H9 (cell line): ENCODE measurements at regions not wholly inside any gene's neighbourhood (a gene's known extent, or its start where the extent isn't known, plus 50 kb on each side); places are given as distances from the start of the nearest gene placed in this dataset.

Source experiments
- DNase-seq: peaks from one replicate; pipeline ENCODE4 v3.0.0-alpha.2; 2017
- H2AFZ ChIP-seq: one replicate; pipeline ENCODE4 v1.6.1; 2013; ENCODE audit warnings: mild to moderate bottlenecking, low read length, control low read depth, moderate library complexity
- H2AK5ac ChIP-seq: 2 replicates; pipeline ENCODE4 v1.6.1; 2013; ENCODE audit warnings: low read length, control low read depth, mixed read lengths; ENCODE audit not compliant: insufficient read length
- H2BK120ac ChIP-seq: one replicate; pipeline ENCODE4 v1.6.1; 2013; ENCODE audit warnings: low read depth, mild to moderate bottlenecking, low read length, control low read depth, inconsistent platforms; ENCODE audit not compliant: poor library complexity, severe bottlenecking
- H2BK12ac ChIP-seq: 2 replicates; pipeline ENCODE4 v1.6.1; 2013; ENCODE audit warnings: low read length, control low read depth, mixed read lengths, low read depth; ENCODE audit not compliant: insufficient read length
- H2BK15ac ChIP-seq: 2 replicates; pipeline ENCODE4 v1.6.1; 2013; ENCODE audit warnings: low read depth, low read length, control low read depth
- H2BK20ac ChIP-seq: one replicate; pipeline ENCODE4 v1.6.1; 2013; ENCODE audit warnings: low read depth, mild to moderate bottlenecking, low read length, control low read depth, inconsistent platforms; ENCODE audit not compliant: poor library complexity, severe bottlenecking
- H2BK5ac ChIP-seq: 2 replicates; pipeline ENCODE4 v1.6.1; 2013; ENCODE audit warnings: low read length, control low read depth, mixed read lengths; ENCODE audit not compliant: insufficient read length
- H3K14ac ChIP-seq: 2 replicates; pipeline ENCODE4 v1.6.1; 2013; ENCODE audit warnings: low read length, control low read depth; ENCODE audit not compliant: insufficient read depth
- H3K18ac ChIP-seq: 2 replicates; pipeline ENCODE4 v1.6.1; 2013; ENCODE audit warnings: low read depth, mild to moderate bottlenecking, mixed read lengths, low read length, control low read depth; ENCODE audit not compliant: insufficient read length
- H3K23ac ChIP-seq: 2 replicates; pipeline ENCODE4 v1.6.1; 2013; ENCODE audit warnings: low read length, control low read depth, mixed read lengths, low read depth; ENCODE audit not compliant: insufficient read length
- H3K23me2 ChIP-seq: 2 replicates; pipeline ENCODE4 v1.6.1; 2013; ENCODE audit warnings: low read depth, mild to moderate bottlenecking, mixed read lengths, low read length, control low read depth; ENCODE audit not compliant: insufficient read length, poor library complexity, severe bottlenecking
- H3K27ac ChIP-seq: 2 replicates; pipeline ENCODE4 v1.5.1; 2013; ENCODE audit warnings: low read length, control low read depth, mixed read lengths, low read depth; ENCODE audit not compliant: insufficient read length
- H3K27me3 ChIP-seq: 2 replicates; pipeline ENCODE4 v1.6.1; 2013; ENCODE audit warnings: low read length, control low read depth, inconsistent platforms; ENCODE audit not compliant: insufficient read depth
- H3K4ac ChIP-seq: 2 replicates; pipeline ENCODE4 v1.6.1; 2013; ENCODE audit warnings: low read depth, mild to moderate bottlenecking, control low read depth, inconsistent platforms, low read length, moderate library complexity
- H3K4me1 ChIP-seq: 2 replicates; pipeline ENCODE4 v1.6.1; 2013; ENCODE audit warnings: low read length, control low read depth, inconsistent platforms; ENCODE audit not compliant: insufficient read depth
- H3K4me2 ChIP-seq: 2 replicates; pipeline ENCODE4 v1.6.1; 2013; ENCODE audit warnings: low read length, control low read depth, mixed read lengths; ENCODE audit not compliant: insufficient read length, insufficient read depth
- H3K56ac ChIP-seq: 2 replicates; pipeline ENCODE4 v1.6.1; 2013; ENCODE audit warnings: low read depth, mild to moderate bottlenecking, mixed read lengths, low read length, control low read depth; ENCODE audit not compliant: insufficient read length
- H3K79me1 ChIP-seq: 2 replicates; pipeline ENCODE4 v1.6.1; 2013; ENCODE audit warnings: low read depth, mild to moderate bottlenecking, moderate library complexity, low read length, control low read depth, inconsistent platforms; ENCODE audit not compliant: insufficient read depth, poor library complexity, severe bottlenecking
- H3K79me2 ChIP-seq: 2 replicates; pipeline ENCODE4 v1.6.1; 2013; ENCODE audit warnings: low read length, control low read depth, inconsistent platforms; ENCODE audit not compliant: insufficient read depth
- H3K9ac ChIP-seq: 2 replicates; pipeline ENCODE4 v1.6.1; 2013; ENCODE audit warnings: low read length, control low read depth, mixed read lengths; ENCODE audit not compliant: insufficient read length; ENCODE audit errors: extremely low read depth
- H3K9me3 ChIP-seq: one replicate; pipeline ENCODE4 v1.6.1; 2013; ENCODE audit warnings: low read depth, low read length, inconsistent platforms; ENCODE audit not compliant: control insufficient read depth
- H3T11ph ChIP-seq: one replicate; pipeline ENCODE4 v1.6.1; 2013; ENCODE audit warnings: mild to moderate bottlenecking, low read length, control low read depth, inconsistent platforms
- H4K20me1 ChIP-seq: one replicate; pipeline ENCODE4 v1.6.1; 2013; ENCODE audit not compliant: control insufficient read depth, insufficient read length, insufficient read depth
- H4K5ac ChIP-seq: 2 replicates; pipeline ENCODE4 v1.6.1; 2013; ENCODE audit warnings: low read depth, mild to moderate bottlenecking, mixed read lengths, low read length, control low read depth; ENCODE audit not compliant: insufficient read length
- H4K8ac ChIP-seq: replicated peaks from 2 replicates; pipeline ENCODE4 v1.6.1; 2013; ENCODE audit warnings: low read length, control low read depth, mixed read lengths, low read depth; ENCODE audit not compliant: insufficient read length
- H4K91ac ChIP-seq: 2 replicates; pipeline ENCODE4 v1.6.1; 2013; ENCODE audit warnings: low read depth, mild to moderate bottlenecking, moderate library complexity, mixed read lengths, low read length, control low read depth; ENCODE audit not compliant: insufficient read length
- H3K27ac Mint-ChIP-seq, 3 experiments: 2 replicates in 2 of 3; 3 replicates in 1 of 3; pipeline ENCODE4 v1.8.0; 2020 to 2021; ENCODE audit warnings: mixed read lengths in 3 of 3, mild to moderate bottlenecking in 1 of 3, moderate library complexity in 1 of 3
- H3K27me3 Mint-ChIP-seq: 2 replicates; pipeline ENCODE4 v1.8.0; 2021; ENCODE audit warnings: low read depth, mild to moderate bottlenecking, moderate library complexity, mixed read lengths
- H3K36me3 Mint-ChIP-seq, 3 experiments: 2 replicates in 2 of 3; 3 replicates in 1 of 3; pipeline ENCODE4 v1.8.0; 2020 to 2021; ENCODE audit warnings: low read depth in 3 of 3, mixed read lengths in 3 of 3; ENCODE audit not compliant: insufficient read depth in 1 of 3
- H3K4me1 Mint-ChIP-seq, 2 experiments: 2 replicates each; pipeline ENCODE4 v1.8.0; 2020; ENCODE audit warnings: mixed read lengths in 2 of 2
- H3K4me3 Mint-ChIP-seq, 2 experiments: 2 replicates in 1 of 2; 3 replicates in 1 of 2; pipeline ENCODE4 v1.8.0; 2020 to 2021; ENCODE audit warnings: mild to moderate bottlenecking in 2 of 2, mixed read lengths in 2 of 2, moderate library complexity in 1 of 2
- H3K9me3 Mint-ChIP-seq, 2 experiments: 2 replicates in 1 of 2; 3 replicates in 1 of 2; pipeline ENCODE4 v1.8.0; 2020; ENCODE audit warnings: mild to moderate bottlenecking in 2 of 2, mixed read lengths in 2 of 2, moderate library complexity in 1 of 2
- TF ChIP-seq, protein P1 (sequence below): fragments of 200-600 bp; sonication (generic); conservative IDR thresholded peaks from 3 replicates; pipeline ENCODE4 v1.8.0; 2021; ENCODE audit warnings: antibody characterized with exemption, mild to moderate bottlenecking

DNA sequence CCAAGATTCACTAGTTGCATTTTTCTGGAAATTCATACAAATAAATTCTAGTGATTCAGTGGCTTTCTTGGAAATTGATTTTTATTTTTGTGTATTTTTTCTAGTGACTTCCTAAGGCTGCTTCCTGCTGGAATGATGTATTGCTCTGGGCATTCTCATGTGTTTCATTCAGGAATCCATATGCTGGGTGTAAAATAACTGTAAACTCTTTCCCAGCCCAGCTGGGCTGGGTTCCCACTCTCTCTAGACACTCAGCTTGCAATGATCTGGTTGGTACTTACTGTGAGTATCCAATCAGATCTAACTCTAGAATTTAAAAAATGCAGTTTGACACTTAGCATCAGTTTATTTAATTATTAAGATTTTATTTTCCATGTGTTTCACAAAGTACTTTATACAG, 882.2 kb downstream of the STIM2 start:
- no peaks in the 10 kb centered on the region for H3K27me3 ChIP-seq
- peaks cover 3 to 6% of the 10 kb centered on the region in 2 experiments; a peak in 3 of 4 replicates for H3K4me1 Mint-ChIP-seq
- no peak overlapping the region for H2AK5ac ChIP-seq
- H3K36me3 Mint-ChIP-seq, result peaks cover 0 to 11% (median 6%) of the 10 kb centered on the region in 3 experiments; a peak in 4 of 7 replicates
- DNase-seq, result no peak
- no peak overlapping the region for H3K4me2 ChIP-seq
- no peak overlapping the region for H2BK20ac ChIP-seq
- H3K14ac ChIP-seq, result no peak overlapping the region
- H3K56ac ChIP-seq, result no peak overlapping the region
- TF ChIP-seq, protein P1, sequence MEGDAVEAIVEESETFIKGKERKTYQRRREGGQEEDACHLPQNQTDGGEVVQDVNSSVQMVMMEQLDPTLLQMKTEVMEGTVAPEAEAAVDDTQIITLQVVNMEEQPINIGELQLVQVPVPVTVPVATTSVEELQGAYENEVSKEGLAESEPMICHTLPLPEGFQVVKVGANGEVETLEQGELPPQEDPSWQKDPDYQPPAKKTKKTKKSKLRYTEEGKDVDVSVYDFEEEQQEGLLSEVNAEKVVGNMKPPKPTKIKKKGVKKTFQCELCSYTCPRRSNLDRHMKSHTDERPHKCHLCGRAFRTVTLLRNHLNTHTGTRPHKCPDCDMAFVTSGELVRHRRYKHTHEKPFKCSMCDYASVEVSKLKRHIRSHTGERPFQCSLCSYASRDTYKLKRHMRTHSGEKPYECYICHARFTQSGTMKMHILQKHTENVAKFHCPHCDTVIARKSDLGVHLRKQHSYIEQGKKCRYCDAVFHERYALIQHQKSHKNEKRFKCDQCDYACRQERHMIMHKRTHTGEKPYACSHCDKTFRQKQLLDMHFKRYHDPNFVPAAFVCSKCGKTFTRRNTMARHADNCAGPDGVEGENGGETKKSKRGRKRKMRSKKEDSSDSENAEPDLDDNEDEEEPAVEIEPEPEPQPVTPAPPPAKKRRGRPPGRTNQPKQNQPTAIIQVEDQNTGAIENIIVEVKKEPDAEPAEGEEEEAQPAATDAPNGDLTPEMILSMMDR, result no peak
- no peak overlapping the region for H2BK15ac ChIP-seq
- no peaks in the 10 kb centered on the region for H3K9me3 ChIP-seq
- H4K91ac ChIP-seq, result no peak overlapping the region
- H3K27me3 Mint-ChIP-seq, result no peaks in the 10 kb centered on the region
- H3K79me1 ChIP-seq, result no peaks in the 10 kb centered on the region
- no peak overlapping the region for H3K27ac ChIP-seq
- H3K23ac ChIP-seq, result no peak overlapping the region
- no peak overlapping the region for H2AFZ ChIP-seq
- no peaks in the 10 kb centered on the region for H3K4me1 ChIP-seq
- no peak overlapping the region for H3K4me3 Mint-ChIP-seq
- H4K20me1 ChIP-seq, result no peaks in the 10 kb centered on the region
- H3K27ac Mint-ChIP-seq, result no peak overlapping the region
- no peak overlapping the region for H3T11ph ChIP-seq
- peaks cover 11 to 14% of the 10 kb centered on the region in 2 experiments for H3K9me3 Mint-ChIP-seq
- H3K23me2 ChIP-seq, result no peaks in the 10 kb centered on the region
- H3K4ac ChIP-seq, result no peak overlapping the region
- H4K8ac ChIP-seq, result no peak overlapping the region
- H2BK12ac ChIP-seq, result no peak overlapping the region
- no peak overlapping the region for H4K5ac ChIP-seq
- no peaks in the 10 kb centered on the region for H3K79me2 ChIP-seq
- no peak overlapping the region for H3K18ac ChIP-seq
- no peak overlapping the region for H2BK5ac ChIP-seq
- no peak overlapping the region for H3K9ac ChIP-seq
- H2BK120ac ChIP-seq, result no peak overlapping the region
